Lung microvascular endothelial cell (primary cell): ENCODE measurements at regions not wholly inside any gene's neighbourhood (a gene's known extent, or its start where the extent isn't known, plus 50 kb on each side); places are given as distances from the start of the nearest gene placed in this dataset.

ENCODE experiments used
- DNase-seq, 2 donors: peaks; one replicate each; pipeline versions ENCODE4 v3.0.0 to v3.0.0-alpha.2; 2010; ENCODE audit warnings: low read depth in 2 of 2

DNA sequence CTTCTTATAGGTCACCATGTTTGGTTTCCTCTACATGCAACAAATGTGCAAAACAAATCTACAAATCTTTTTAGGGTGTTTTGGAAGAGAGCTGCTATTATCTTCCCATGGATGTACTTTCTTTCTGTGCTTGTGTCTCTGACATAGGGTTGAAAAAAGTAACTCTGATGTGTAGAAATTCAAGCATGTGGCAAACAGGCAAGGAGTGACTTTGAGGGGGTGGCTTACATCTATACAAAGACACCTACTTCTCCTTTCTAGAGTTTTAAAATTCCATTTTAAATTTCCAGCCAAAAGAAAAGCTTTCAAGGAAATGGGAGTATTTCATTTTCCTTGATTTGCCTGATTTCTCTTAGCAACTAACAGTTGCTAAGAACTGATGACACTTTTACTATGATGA lies 904.8 kb upstream of the CELF4 start:
- no peak for DNase-seq

GRCh38 chr18:38466426-38466825 lies 900.8 kb upstream of the CELF4 start:
- DNase-seq, result no peak

DNA sequence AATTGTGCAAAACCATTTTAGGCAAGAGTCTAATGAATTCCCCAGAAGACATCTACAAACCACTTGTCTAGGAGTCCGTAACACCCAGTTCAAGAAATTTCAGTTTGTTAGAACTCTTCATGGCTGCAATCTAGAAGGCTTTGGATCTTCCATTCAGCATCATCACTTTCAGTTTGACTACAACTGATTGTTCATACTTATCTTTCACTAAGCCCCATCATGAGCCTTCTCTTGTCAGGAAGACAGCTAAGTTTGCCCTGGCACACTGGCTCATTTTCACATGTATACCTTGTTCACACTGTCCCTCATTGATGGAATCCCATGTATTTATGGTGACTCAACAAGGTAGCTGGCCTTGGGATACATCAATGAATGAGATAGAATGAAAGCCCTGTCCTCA lies 898.4 kb upstream of the CELF4 start:
- no peak for DNase-seq

DNA sequence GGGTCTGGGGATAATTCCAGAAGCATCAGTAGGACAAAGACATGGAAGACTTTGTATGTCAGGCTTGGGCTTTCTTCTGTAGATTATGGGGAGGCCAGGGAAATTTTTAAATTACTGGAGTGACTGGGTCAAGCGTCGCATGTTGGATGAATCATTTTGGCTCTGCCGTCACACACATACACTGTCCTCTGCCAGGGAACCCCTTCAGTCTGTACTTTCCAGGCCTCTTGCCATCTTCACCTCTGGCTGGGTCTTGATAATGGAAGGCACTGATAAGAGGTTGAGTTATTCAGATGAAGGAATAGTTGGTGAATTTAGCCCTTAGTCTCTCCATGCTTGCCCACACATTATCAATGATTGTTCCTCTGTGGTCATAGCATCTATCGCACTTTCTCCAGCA lies 895.1 kb upstream of the CELF4 start:
- no peak for DNase-seq

- no peak for DNase-seq
These were observed 893.8 kb upstream of the CELF4 start for GRCh38 chr18:38459131-38459994.

DNA sequence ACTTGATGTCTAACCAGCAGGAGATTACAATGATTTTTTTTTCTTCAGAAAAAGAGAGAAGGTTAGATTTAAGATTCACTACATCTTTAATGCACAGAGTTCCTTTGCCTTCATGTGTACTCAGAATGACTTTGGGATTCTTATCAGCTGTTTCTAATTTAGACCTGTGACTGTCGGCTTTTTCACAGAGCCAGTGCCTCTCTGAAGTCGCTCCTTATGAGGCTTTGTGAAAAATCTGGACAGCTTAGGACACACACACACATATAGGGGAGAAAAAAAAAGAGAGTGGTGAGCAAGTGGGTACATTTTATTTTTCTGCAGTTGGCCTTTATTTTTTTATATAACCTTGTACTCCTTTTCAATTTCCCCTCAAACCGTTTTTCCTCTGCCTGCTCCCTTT lies 893.1 kb upstream of the CELF4 start:
- no peak for DNase-seq

DNA sequence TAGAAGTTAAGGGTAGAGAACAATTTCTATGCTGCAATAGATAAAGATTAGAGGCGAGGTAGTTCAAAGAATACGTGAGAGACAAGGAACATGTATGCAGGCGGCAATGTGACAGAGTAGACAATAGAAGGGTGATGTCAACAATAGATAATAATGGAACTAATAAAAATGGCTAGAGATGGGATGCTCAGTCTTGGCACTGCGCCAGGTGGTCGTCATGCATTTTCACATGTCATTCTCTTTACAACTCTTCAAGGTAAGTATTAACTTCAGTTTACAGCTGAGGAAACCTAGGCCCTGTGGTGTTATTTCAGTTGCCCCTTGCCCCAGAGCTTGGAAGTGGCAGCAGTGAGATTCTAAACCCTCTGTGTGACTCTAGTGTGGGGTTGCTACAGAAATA lies 890.7 kb upstream of the CELF4 start:
- no peak for DNase-seq

- no peak for DNase-seq
These were observed 889.3 kb upstream of the CELF4 start for GRCh38 chr18:38454764-38455469.

GRCh38 chr18:38453880-38454279 lies 888.3 kb upstream of the CELF4 start:
- DNase-seq, result no peak

DNA sequence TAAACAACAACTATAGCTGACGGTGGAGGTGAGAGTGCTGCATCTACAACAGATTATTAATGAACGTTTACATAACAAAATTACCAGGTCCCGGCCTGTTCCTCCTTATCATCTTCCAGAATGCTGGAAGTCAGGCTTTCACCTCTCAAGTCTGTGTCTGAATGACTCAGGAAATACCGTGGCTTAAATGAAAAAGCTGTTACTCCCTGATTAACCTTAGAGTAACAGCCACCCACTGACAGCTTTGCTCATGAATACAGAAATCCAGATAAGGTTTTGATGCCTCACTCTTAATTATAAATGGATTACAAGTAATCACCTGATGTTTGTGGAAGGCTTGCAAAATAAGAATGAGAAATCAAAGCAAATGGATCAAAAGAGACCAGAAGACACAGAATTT lies 885.3 kb upstream of the CELF4 start:
- no peak for DNase-seq

DNA sequence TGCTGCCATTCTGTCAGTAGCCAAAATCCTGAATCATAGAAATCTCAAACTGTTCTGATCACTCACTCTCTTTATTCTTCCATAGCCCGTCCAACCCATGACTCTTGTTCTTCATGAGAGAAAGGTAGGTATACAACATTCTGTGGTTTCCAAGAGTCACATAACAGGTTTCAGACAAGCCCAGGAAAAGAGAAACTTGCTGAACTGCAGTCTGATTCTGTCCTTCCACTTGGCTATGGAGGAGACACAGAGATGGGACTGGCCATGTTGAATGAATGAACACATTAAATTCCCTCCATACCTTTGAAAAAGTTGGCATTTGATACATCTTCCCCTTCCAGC lies 880.2 kb upstream of the CELF4 start:
- no peak for DNase-seq

DNA sequence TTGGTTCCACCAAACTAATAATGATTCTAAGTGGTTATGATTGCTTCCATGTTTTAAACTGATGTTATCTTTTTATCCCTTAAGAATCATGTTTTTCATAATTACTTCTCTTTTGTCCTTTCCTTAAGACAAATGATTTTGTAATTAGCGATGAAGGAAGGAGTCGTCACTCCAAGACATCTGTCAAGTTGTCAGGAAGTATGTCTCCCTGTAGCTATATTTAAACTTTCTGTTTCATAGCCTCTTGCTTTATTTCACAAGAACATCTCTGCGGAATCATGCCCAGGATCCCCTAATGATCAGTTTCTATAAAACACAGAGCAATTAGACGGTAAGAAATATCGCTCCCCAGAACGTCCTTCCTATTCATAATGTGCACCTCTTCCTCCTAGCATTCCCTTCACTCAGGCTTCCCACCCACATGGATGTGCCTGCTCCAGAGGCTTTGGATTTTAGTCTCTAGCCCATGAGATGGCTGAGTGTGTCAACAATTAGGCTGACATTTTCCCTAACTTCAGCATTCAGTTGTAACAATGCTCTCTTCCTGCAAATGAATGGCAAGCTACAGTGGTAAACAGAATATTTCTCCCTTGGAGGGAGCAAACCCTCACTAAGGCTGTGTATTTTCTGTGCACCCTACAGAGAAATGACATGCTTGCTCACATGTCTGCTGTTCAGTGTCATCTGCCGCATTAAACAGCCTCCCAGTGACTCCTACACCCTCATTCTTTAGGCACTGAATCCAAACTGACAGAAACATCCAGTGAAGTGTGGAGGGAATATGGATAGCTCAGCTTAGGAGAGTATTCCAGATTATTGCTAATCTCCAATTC lies 879.6 kb upstream of the CELF4 start:
- no peak for DNase-seq

- no peak for DNase-seq
These were observed 862.1 kb upstream of the CELF4 start for GRCh38 chr18:38427736-38428135.

- DNase-seq, result no peak
These were observed 861.6 kb upstream of the CELF4 start for GRCh38 chr18:38427234-38427633.

DNA sequence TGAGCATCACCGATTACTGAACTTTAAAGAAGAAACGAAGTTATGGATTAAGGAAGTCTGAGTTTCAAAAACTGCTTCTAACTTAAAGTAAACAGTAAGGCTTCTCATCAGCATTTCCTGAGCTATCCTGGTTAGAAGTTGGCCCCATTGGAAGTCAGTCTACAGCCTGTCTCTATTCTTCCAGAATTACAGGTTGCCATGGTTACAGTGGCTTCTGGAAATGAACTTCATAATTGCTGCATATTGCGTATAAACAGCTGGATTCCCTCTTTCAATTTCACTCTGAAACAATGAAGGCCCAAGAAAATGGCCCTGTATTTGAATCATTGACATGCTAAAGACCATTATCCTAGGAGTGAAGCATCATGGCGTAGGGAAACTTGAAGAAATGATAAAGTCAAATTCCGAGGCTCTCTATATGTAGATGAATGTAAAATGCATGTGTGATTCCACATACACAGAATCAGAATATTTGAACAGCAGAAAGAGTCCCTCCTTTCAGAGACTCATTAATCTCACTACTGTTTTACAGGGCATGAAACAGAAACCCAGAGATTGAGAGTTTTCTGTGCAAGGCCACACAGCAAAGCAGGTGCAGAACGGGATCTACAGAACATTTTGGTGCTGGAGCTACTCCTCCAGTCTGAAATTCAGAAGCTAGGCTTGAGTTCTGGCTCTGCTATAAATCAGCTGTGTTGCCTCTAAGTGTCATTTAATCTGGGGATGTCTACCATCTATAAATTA lies 856.4 kb upstream of the CELF4 start:
- no peak for DNase-seq

DNA sequence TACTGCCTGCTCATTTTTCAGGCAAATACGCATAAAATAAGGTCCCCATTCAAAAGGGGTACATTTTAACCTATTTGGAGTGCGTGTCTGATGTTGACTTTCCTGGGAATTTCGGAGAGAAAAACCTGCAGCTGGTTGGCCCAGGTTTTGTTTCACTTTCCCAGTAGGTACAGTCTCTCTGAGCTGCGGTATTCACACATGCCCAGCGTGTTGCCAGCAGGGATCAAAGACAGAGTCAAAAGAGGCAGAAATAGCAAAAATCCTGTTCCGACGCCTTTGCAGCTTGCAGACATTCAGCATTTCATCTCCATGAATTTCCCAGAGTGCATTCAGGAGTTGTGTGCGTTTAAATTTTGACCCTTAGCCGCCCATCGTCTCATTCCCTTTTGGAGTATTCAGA lies 855.4 kb upstream of the CELF4 start:
- DNase-seq, result no peak

DNA sequence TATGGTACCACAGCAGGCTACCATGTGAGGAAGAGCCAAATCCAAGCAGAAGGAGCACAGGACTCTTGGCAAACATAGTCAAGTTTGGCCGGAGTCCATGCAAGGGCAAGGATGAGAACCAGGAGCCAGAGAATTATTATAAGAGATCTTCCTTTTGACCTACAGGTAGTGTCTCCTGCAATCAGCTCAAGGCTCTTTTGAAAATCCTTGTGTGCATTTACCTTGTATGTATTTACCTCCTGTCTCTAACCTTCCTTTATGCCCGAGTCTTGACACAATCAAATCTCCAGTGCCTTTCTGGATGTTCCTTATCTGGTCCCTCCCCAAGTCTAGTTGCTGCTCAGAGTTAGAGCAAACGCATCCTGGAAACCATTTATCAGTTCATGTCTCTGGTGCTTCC lies 855.0 kb upstream of the CELF4 start:
- no peak for DNase-seq

GRCh38 chr18:38415811-38416210 lies 850.2 kb upstream of the CELF4 start:
- no peak for DNase-seq

GRCh38 chr18:38413193-38413592 lies 847.6 kb upstream of the CELF4 start:
- DNase-seq, result no peak

DNA sequence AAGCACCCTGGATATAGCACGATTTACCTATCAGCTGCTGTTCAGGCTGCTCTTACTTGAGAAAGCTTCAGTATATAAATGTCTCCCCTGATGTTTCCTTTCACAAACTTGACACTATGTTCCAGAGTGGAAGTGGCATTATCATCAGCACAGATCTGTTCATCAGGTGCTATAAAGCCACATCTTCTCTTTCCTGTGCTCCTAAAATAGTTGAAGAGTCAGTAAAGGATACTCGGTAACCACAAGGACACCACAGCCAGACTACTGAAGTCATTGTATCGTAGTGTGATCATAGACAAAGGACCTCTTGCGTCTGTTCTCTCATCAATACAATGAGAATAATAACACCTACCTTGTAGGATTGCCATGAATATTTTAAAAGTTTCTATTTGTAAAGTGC lies 841.0 kb upstream of the CELF4 start:
- DNase-seq, result no peak

DNA sequence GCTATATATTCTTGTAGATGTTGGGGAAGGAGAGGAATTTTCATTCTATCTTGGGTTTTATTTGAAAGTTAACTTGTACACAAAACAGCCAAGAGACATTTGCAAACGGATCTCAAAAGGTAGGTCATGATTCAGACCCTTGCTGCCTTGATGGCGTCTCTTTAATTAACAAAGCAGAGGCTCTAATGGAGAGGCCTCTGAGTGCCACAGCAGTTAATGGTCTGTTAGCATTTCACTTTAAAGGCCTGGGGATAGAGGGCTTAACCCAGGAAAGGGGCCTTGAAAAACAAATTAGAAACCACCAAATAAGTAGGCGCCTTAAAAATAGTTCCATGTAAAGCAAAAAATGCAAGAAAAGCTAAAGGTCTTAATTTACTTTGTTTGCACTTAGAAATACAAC lies 836.9 kb upstream of the CELF4 start:
- DNase-seq, result no peak

GRCh38 chr18:38397094-38397493 lies 831.5 kb upstream of the CELF4 start:
- no peak for DNase-seq
